ENCODE measurements at regions not wholly inside any gene's neighbourhood (a gene's known extent, or its start where the extent isn't known, plus 50 kb on each side); places are given as distances from the start of the nearest gene placed in this dataset.

DNA sequence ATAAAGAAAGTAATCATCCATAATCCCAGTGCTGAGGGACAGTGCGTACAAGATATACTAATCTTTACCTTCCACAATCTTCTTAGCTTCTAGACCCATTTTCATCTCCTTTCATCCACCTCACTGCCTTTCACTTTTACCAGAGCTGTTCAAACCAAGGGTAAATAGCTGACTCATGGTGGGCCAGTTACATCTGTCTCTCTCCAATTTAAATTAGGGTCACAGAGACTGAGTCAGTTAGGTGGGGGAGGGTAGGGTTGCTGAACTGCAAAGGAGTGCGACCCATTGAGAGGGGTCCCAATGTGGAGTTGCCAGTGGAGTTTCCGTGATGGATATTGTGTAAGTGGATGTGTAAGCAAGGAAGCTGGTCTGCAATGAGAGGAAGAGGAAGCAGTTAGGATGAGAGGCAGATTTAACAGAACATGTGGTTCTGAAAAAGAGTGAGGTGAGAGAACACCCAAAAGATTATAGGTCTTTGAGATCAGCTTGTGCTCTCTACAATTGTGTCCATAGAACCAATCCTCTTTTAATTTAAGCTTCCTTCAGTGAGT is 83.5 kb downstream of the GP2 start:
- no peaks in the 10 kb centered on the region for H3K9me3 Mint-ChIP-seq
- no peak for DNase-seq (ENCODE audit: low read depth, low spot score)
- H3K4me3 Mint-ChIP-seq = no peak overlapping the region
- H3K27ac Mint-ChIP-seq (ENCODE audit: unreplicated experiment) = no peak overlapping the region
- H3K36me3 Mint-ChIP-seq (ENCODE audit: low read depth) = no peaks in the 10 kb centered on the region
- peaks cover 15% of the 10 kb centered on the region for H3K27me3 Mint-ChIP-seq (ENCODE audit: low read depth)
- no peaks in the 10 kb centered on the region for H3K4me1 Mint-ChIP-seq
- TF ChIP-seq, protein P1, sequence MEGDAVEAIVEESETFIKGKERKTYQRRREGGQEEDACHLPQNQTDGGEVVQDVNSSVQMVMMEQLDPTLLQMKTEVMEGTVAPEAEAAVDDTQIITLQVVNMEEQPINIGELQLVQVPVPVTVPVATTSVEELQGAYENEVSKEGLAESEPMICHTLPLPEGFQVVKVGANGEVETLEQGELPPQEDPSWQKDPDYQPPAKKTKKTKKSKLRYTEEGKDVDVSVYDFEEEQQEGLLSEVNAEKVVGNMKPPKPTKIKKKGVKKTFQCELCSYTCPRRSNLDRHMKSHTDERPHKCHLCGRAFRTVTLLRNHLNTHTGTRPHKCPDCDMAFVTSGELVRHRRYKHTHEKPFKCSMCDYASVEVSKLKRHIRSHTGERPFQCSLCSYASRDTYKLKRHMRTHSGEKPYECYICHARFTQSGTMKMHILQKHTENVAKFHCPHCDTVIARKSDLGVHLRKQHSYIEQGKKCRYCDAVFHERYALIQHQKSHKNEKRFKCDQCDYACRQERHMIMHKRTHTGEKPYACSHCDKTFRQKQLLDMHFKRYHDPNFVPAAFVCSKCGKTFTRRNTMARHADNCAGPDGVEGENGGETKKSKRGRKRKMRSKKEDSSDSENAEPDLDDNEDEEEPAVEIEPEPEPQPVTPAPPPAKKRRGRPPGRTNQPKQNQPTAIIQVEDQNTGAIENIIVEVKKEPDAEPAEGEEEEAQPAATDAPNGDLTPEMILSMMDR (conservative IDR thresholded peaks at IDR 0.05) = no peak

DNA sequence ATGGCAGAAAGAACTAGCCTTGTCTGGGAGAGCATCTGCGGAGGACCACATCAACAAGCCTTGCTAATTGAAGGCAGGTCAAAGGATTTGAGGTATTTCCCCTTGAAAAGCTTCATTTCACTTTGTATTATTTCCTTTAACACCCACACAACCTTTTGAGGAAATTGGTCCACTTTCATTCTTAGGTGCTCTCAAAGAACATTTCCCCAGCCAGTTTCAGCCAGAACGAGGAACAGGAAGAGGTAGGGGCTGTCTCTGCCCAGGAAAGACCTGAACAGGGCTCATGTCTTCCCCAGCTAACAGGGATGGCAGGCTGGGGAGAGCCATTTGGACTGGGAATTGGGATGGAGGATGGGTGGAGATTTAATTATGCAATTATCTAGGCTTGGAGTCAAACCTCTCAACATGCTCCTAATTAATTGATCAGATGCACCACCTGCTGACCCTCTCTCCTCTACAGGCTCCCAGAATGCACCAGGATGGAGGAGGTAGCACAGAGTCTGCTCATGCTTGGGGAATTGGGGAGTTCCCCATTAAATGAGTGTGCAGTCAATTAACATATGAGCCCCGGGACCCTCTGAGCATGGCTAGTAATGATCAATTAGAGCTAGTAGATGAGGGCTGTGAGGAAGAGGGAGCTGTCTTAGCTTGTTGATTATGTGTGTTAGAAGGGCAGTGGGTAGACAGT is 84.6 kb downstream of the GP2 start:
- Mint-ChIP-seq H3K9me3 (no peaks in the 10 kb centered on the region), H3K4me1 (no peaks in the 10 kb centered on the region), H3K27ac (ENCODE audit: unreplicated experiment) (no peak overlapping the region), H3K27me3 (ENCODE audit: low read depth) (peaks cover 26% of the 10 kb centered on the region), H3K36me3 (ENCODE audit: low read depth) (no peaks in the 10 kb centered on the region), H3K4me3 (no peak overlapping the region)
- DNase-seq (ENCODE audit: low read depth, low spot score) = no peak
- TF ChIP-seq, protein P1 (conservative IDR thresholded peaks at IDR 0.05) = no peak

- TF ChIP-seq, protein P1 (conservative IDR thresholded peaks at IDR 0.05) = no peak
- Mint-ChIP-seq H3K36me3 (ENCODE audit: low read depth) (no peaks in the 10 kb centered on the region), H3K27ac (ENCODE audit: unreplicated experiment) (no peak overlapping the region), H3K9me3 (no peaks in the 10 kb centered on the region), H3K27me3 (ENCODE audit: low read depth) (peaks cover 39% of the 10 kb centered on the region), H3K4me1 (no peaks in the 10 kb centered on the region), H3K4me3 (no peak overlapping the region)
- no peak for DNase-seq (ENCODE audit: low read depth, low spot score)
These were observed 86.0 kb downstream of the GP2 start for GRCh38 chr16:20241321-20241720.

DNA sequence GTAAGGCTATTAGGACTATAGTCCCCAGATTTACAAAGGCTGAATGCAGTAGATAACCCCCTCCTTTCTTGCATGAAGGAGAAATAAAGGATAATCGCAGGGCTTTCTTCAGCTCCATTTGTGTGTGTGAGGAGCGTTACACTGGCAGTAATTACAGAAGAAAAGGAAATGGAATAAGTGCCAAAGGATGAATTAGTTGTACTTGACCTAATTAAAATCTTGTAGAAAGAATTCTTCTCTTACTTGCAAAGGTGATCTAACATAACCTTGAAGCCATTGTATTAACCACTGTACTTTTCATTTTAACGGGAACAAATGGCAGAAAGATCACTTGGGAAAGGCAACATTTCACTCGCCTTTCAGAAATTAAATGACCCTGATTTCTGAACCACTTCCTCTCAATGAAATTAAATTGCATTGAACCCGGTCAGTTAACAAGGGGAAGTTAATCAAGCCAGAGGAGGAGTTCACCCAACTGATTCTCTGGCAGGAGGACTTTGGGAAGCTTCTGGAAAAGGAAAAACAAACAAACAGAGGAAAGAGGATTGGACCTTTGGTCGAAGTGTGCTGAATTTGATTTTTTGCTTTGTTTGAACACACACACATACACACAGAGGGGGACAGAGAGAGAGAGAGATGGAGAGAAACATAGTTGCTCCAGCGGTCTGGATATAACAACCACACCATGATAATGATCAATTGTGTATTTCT is 90.6 kb downstream of the GP2 start:
- Mint-ChIP-seq H3K36me3 (ENCODE audit: low read depth) (no peaks in the 10 kb centered on the region), H3K27me3 (ENCODE audit: low read depth) (peaks cover 76% of the 10 kb centered on the region), H3K9me3 (no peaks in the 10 kb centered on the region), H3K27ac (ENCODE audit: unreplicated experiment) (no peak overlapping the region), H3K4me1 (peaks cover 3% of the 10 kb centered on the region), H3K4me3 (no peak overlapping the region)
- DNase-seq (ENCODE audit: low read depth, low spot score) = no peak
- TF ChIP-seq, protein P1 (conservative IDR thresholded peaks at IDR 0.05) = no peak

- TF ChIP-seq, protein P1 (conservative IDR thresholded peaks at IDR 0.05) = no peak
- Mint-ChIP-seq H3K27me3 (ENCODE audit: low read depth) (peaks cover 41% of the 10 kb centered on the region), H3K9me3 (peaks cover 3% of the 10 kb centered on the region), H3K36me3 (ENCODE audit: low read depth) (no peaks in the 10 kb centered on the region), H3K4me1 (no peaks in the 10 kb centered on the region), H3K27ac (ENCODE audit: unreplicated experiment) (no peak overlapping the region), H3K4me3 (no peak overlapping the region)
- no peak for DNase-seq (ENCODE audit: low read depth, low spot score)
These were observed 102.0 kb downstream of the GP2 start for GRCh38 chr16:20225228-20225733.
